ENCODE measurements at regions not wholly inside any gene's neighbourhood (a gene's known extent, or its start where the extent isn't known, plus 50 kb on each side); places are given as distances from the start of the nearest gene placed in this dataset.
"Not testable (repeated sequence)": the region's sequence is repeated elsewhere in the genome, so short reads cannot be mapped to it uniquely, and the experiment has no call there.

- DNase-seq (ENCODE audit: low read depth) = no peak
Observed at GRCh38 chrX:734362-734761, 103.8 kb downstream of the SHOX start.

DNA sequence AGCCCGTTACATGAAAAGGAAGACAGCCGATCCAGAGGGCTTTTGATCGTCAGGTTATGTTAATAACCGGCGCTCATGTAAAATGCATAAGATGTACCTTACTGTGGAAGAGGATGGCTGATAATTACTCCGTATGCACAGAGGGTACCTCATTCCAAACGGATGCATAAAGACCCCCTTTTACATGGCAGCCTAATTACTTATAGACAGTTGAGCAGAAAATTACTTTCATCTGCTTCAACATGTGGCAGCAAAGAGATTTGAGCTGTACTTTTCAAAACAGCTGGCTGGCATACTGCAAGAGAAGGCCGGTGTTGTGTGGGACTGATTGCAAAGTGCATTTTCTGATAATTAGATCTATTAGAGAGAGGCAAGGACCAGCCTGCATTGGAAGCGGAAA lies 103.4 kb downstream of the SHOX start:
- DNase-seq (ENCODE audit: low read depth) = no peak

- no peak for DNase-seq (ENCODE audit: low read depth)
Observed at GRCh38 chrX:729583-730409, 99.2 kb downstream of the SHOX start.

DNA sequence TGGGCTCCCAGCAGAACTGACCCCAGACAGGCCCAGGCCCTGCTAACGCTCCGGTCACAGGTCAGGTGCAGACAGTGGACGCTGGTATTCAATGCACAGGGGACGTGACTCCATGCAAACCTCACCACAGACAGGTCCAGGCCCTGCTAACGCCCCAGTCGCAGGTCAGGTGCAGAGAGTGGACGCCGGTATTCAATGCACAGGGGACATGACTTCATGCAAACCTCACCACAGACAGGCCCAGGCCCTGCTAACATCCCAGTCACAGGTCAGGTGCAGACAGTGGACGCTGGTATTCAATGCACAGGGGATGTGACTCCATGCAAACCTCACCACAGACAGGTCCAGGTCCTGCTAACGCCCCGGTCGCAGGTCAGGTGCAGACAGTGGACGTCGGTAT lies 98.5 kb downstream of the SHOX start:
- not testable (repeated sequence) for DNase-seq (ENCODE audit: low read depth)

- not testable (repeated sequence) for DNase-seq (ENCODE audit: low read depth)
Observed at GRCh38 chrX:728639-729038, 98.0 kb downstream of the SHOX start.

- DNase-seq (ENCODE audit: low read depth) = no peak
Observed at GRCh38 chrX:727738-728621, 97.4 kb downstream of the SHOX start.

DNA sequence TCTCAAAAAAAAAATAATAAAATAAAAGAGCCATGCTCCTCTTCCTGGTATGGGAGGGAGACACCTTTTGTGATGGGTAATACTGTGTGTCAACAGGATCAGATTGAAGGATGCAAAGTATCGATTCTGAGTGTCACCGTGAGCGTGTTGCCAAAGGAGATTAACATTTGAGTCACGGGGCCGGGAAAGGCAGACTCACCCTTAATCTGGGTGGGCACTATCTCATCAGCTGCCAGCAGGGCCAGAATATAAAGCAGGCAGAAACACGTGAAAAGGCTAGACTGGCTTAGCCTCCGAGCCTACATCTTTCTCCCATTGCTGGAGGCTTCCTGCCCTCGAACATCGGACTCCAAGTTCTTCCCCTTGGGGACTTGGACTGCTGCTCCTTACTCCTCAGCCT lies 95.4 kb downstream of the SHOX start:
- DNase-seq (ENCODE audit: low read depth) = no peak

- peak; percentile 39 for DNase-seq (ENCODE audit: low read depth)
Observed at GRCh38 chrX:724256-724655, 93.7 kb downstream of the SHOX start.

DNA sequence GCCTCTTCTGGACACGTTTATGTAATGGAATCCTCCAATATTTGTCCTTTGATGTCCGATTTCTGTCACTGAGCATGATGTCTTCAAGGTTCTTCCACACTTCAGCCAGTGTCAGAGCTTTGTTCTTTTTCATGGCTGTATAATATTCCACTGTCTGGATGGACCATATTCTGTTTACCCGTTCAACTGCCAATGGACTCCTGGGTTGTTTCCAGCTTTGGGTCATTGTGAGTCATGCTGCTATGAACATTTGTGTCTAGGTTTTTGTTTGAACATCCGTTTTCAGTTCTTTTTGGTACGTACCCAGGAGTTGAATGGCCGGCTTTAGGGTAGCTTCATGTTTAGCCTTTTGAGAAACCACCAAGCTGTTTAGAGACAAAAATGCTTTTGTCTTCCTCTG lies 93.2 kb downstream of the SHOX start:
- peak; percentile 48 for DNase-seq (ENCODE audit: low read depth)

DNA sequence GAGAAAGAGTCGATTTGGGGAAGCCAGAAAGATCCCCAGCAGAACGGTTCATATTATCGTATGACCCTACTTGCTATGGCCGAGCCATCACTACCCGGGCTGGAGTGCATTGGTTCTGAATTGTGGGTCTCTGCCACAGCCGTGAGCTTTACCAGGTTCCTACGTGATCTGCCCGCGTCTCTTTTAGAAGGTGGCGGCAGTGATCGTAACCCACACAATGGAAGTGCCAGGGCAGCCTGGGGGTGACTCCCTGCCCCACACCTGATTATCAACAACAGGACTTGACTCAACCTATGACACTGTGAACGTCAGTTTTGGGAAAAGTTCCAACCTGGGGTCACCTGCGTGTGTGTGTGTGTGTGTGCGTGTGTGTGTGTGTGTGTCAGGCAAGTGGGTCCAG lies 90.8 kb downstream of the SHOX start:
- no peak for DNase-seq (ENCODE audit: low read depth)

GRCh38 chrX:720825-721224 lies 90.2 kb downstream of the SHOX start:
- no peak for DNase-seq (ENCODE audit: low read depth)

GRCh38 chrX:720250-720649 lies 89.7 kb downstream of the SHOX start:
- peak; percentile 2 for DNase-seq (ENCODE audit: low read depth)

GRCh38 chrX:716136-716535 lies 85.5 kb downstream of the SHOX start:
- DNase-seq (ENCODE audit: low read depth) = peak; percentile 69

- no peak for DNase-seq (ENCODE audit: low read depth)
Observed at GRCh38 chrX:714131-714530, 83.5 kb downstream of the SHOX start.
